IMR-90 (cell line): ENCODE measurements at regions not wholly inside any gene's neighbourhood (a gene's known extent, or its start where the extent isn't known, plus 50 kb on each side); places are given as distances from the start of the nearest gene placed in this dataset.

ENCODE experiments used
- ATAC-seq: fragments of 200-7000 bp; cut with Tn5 transposase; 2 replicates; pipeline ENCODE4 v1.9.1; 2020; ENCODE audit warnings: low read depth, mild to moderate bottlenecking, moderate library complexity
- BruUV-seq: library from RNA; stranded (reverse); fragments of 400-500 nt; replicated peaks from 2 replicates; lab custom pipeline; 2021; lab: Mats Ljungman, UMichigan
- CTCF ChIA-PET: fragments of 300-600 bp; formaldehyde crosslinking; extraction: SDS; loops from one replicate; lab custom pipeline; 2021; ENCODE audit warnings: antibody characterized with exemption; lab: Yijun Ruan, JAX
- POLR2A ChIA-PET: fragments of 300-600 bp; sonication (Branson Sonifier 250); formaldehyde crosslinking; loops from one replicate; lab custom pipeline; 2022; ENCODE audit warnings: antibody characterized with exemption; ENCODE audit not compliant: unreplicated experiment; lab: Charles Lee
- DNase-seq: peaks from one replicate; pipeline ENCODE4 v3.0.0; 2013
- H2AFZ ChIP-seq: replicated peaks from 2 replicates; pipeline ENCODE3; 2013; ENCODE audit warnings: low read length, mild to moderate bottlenecking; ENCODE audit not compliant: poor library complexity
- H2AK5ac ChIP-seq: 2 replicates; pipeline ENCODE4 v1.6.1; 2013; ENCODE audit warnings: low read depth, low read length, inconsistent platforms
- H2AK9ac ChIP-seq: replicated peaks from 2 replicates; pipeline ENCODE3; 2013; ENCODE audit warnings: mild to moderate bottlenecking, low read depth, low read length, moderate library complexity; ENCODE audit not compliant: poor library complexity
- H2BK120ac ChIP-seq: 2 replicates; pipeline ENCODE4 v1.6.1; 2013; ENCODE audit warnings: low read depth, low read length, inconsistent platforms
- H2BK15ac ChIP-seq: 3 replicates; pipeline ENCODE4 v1.6.1; 2013; ENCODE audit warnings: low read depth, low read length, inconsistent platforms
- H2BK20ac ChIP-seq: 2 replicates; pipeline ENCODE4 v1.6.1; 2013; ENCODE audit warnings: low read depth, mild to moderate bottlenecking, inconsistent platforms, low read length, moderate library complexity
- H2BK5ac ChIP-seq: 2 replicates; pipeline ENCODE4 v1.6.1; 2013; ENCODE audit warnings: mild to moderate bottlenecking, low read depth, low read length, inconsistent platforms; ENCODE audit not compliant: poor library complexity, severe bottlenecking
- H3K14ac ChIP-seq: replicated peaks from 2 replicates; pipeline ENCODE4 v1.6.1; 2013; ENCODE audit warnings: low read depth, low read length, inconsistent platforms
- H3K18ac ChIP-seq: 2 replicates; pipeline ENCODE4 v1.6.1; 2013; ENCODE audit warnings: low read depth, low read length, control low read depth
- H3K23ac ChIP-seq: 2 replicates; pipeline ENCODE4 v1.6.1; 2013; ENCODE audit warnings: low read depth, low read length, inconsistent platforms
- H3K27ac ChIP-seq: 2 replicates; pipeline ENCODE4 v1.5.1; 2013; ENCODE audit warnings: mild to moderate bottlenecking, control low read depth, low read length; ENCODE audit not compliant: insufficient read depth
- H3K27me3 ChIP-seq: 2 replicates; pipeline ENCODE4 v1.6.1; 2013; ENCODE audit warnings: low read length; ENCODE audit not compliant: control insufficient read depth, insufficient read depth
- H3K36me3 ChIP-seq: 2 replicates; pipeline ENCODE4 v1.6.1; 2013; ENCODE audit warnings: low read length, mixed read lengths; ENCODE audit not compliant: control insufficient read depth, insufficient read depth
- H3K4ac ChIP-seq: 2 replicates; pipeline ENCODE4 v1.6.1; 2013; ENCODE audit warnings: low read depth, low read length, inconsistent platforms
- H3K4me1 ChIP-seq: 2 replicates; pipeline ENCODE4 v1.6.1; 2013; ENCODE audit warnings: low read length, mixed read lengths; ENCODE audit not compliant: control insufficient read depth, insufficient read depth
- H3K4me2 ChIP-seq: 2 replicates; pipeline ENCODE4 v1.6.1; 2013; ENCODE audit warnings: low read depth, mild to moderate bottlenecking, control low read depth, low read length, moderate library complexity
- H3K4me3 ChIP-seq: 2 replicates; pipeline ENCODE4 v1.5.1; 2013; ENCODE audit warnings: low read depth, mild to moderate bottlenecking, control low read depth, low read length, moderate library complexity; ENCODE audit not compliant: insufficient read depth
- H3K56ac ChIP-seq: 2 replicates; pipeline ENCODE4 v1.6.1; 2013; ENCODE audit warnings: low read length, inconsistent platforms; ENCODE audit not compliant: insufficient read depth; ENCODE audit errors: extremely low read depth
- H3K79me1 ChIP-seq, 2 experiments: 2 replicates each; pipeline ENCODE4 v1.6.1; 2013; ENCODE audit warnings: low read length in 2 of 2, inconsistent platforms in 1 of 2, low read depth in 1 of 2
- H3K9ac ChIP-seq: 2 replicates; pipeline ENCODE4 v1.6.1; 2013; ENCODE audit warnings: low read depth, low read length, control low read depth
- H3K9me1 ChIP-seq: 2 replicates; pipeline ENCODE4 v1.6.1; 2013; ENCODE audit warnings: low read length, inconsistent platforms; ENCODE audit not compliant: insufficient read depth
- H3K9me3 ChIP-seq: 2 replicates; pipeline ENCODE4 v1.6.1; 2013; ENCODE audit warnings: low read length; ENCODE audit not compliant: control insufficient read depth, insufficient read depth
- H4K20me1 ChIP-seq: 2 replicates; pipeline ENCODE4 v1.6.1; 2013; ENCODE audit warnings: low read length, inconsistent platforms; ENCODE audit not compliant: insufficient read depth
- H4K5ac ChIP-seq: 2 replicates; pipeline ENCODE4 v1.6.1; 2013; ENCODE audit warnings: mild to moderate bottlenecking, low read depth, low read length, control low read depth
- H4K8ac ChIP-seq, 2 experiments: 2 replicates each; pipeline ENCODE4 v1.6.1; 2013; ENCODE audit warnings: low read depth in 2 of 2, low read length in 2 of 2, control low read depth in 1 of 2, inconsistent platforms in 1 of 2
- H4K91ac ChIP-seq: 2 replicates; pipeline ENCODE4 v1.6.1; 2013; ENCODE audit warnings: low read depth, low read length, inconsistent platforms; ENCODE audit not compliant: insufficient read depth
- BHLHE40 ChIP-seq: fragments of 150-350 bp; IDR thresholded peaks from 2 replicates; pipeline ENCODE4 v1.6.1; 2016; ENCODE audit warnings: mild to moderate bottlenecking, low read depth, low read length
- NFE2L2 ChIP-seq: fragments of 150-350 bp; IDR thresholded peaks from 2 replicates; pipeline ENCODE4 v1.6.1; 2016; ENCODE audit warnings: low read depth, mild to moderate bottlenecking, low read length
- WGBS, 2 experiments: methylation state at CpG; one replicate each; pipeline versions ENCODE4 v1.1.5 to v1.1.7; 2013; ENCODE audit warnings: missing lambda C conversion rate in 2 of 2; ENCODE audit not compliant: insufficient read length in 1 of 2; ENCODE audit errors: extremely low coverage in 2 of 2; 5-methylcytosine and 5-hydroxymethylcytosine counted together
- dilution Hi-C: fragments of 300-500 bp; cut with HindIII; formaldehyde crosslinking; loops from one replicate; pipeline ENCODE4 v1.14.3; 2018; ENCODE audit warnings: low sequenced_read_pairs; ENCODE audit not compliant: unreplicated experiment
- in situ Hi-C: fragments of 300-500 bp; cut with MboI; formaldehyde crosslinking; loops from 3 replicates; pipeline ENCODE4 v1.14.3; 2019; ENCODE audit warnings: low sequenced_read_pairs, inconsistent platforms, mixed read lengths
- intact Hi-C: fragments of 100-400 bp; cut with micrococcal nuclease; formaldehyde crosslinking; loops from 2 replicates; pipeline ENCODE4 v1.10.0; 2022

GRCh38 chr12:124171231-124171979, 123.5 kb upstream of the RFLNA start:
- no peak overlapping the region for H4K5ac ChIP-seq
- DNase-seq (no peak), ATAC-seq (no peak)
- no peak overlapping the region for H3K9ac ChIP-seq
- no peaks in the 10 kb centered on the region for H3K79me1 ChIP-seq
- no peak overlapping the region for H3K56ac ChIP-seq
- WGBS, 2 experiments = 86% methylated on average over 1 of the region's 8 CpGs; no CpG with 5 or more reads in 1 of the 2 experiments
- BruUV-seq = no TSS peak
- H3K4me2 ChIP-seq = no peak overlapping the region
- no peak overlapping the region for H2AK5ac ChIP-seq
- no peak overlapping the region for H3K4ac ChIP-seq
- H4K8ac ChIP-seq = no peak overlapping the region
- no peaks in the 10 kb centered on the region for H4K20me1 ChIP-seq
- H2BK15ac ChIP-seq = no peak overlapping the region
- H2AK9ac ChIP-seq = no peak overlapping the region
- no peak overlapping the region for H2BK20ac ChIP-seq
- H3K4me3 ChIP-seq = no peak overlapping the region
- H3K27me3 ChIP-seq = peaks cover 21% of the 10 kb centered on the region
- ChIA-PET CTCF (interaction anchor here (0.6 kb wide), 1 partner anchor 426 kb away, joined by 5 read pairs; no protein-coding TSS in a partner anchor), POLR2A (no interaction called here)
- H3K4me1 ChIP-seq = no peaks in the 10 kb centered on the region
- dilution Hi-C loops = no loop called here
- no peaks in the 10 kb centered on the region for H3K9me3 ChIP-seq
- in situ Hi-C loops = no loop called here
- H3K9me1 ChIP-seq = 0 out of 2 replicates have a peak, but pooled peaks cover 2% of the 10 kb centered on the region
- no peak overlapping the region for H3K23ac ChIP-seq
- H3K14ac ChIP-seq = no peak overlapping the region
- H2AFZ ChIP-seq = no peak overlapping the region
- TF ChIP-seq NFE2L2 (no peak), BHLHE40 (no peak)
- H4K91ac ChIP-seq = no peak overlapping the region
- H3K18ac ChIP-seq = no peak overlapping the region
- H2BK5ac ChIP-seq = no peak overlapping the region
- no peaks in the 10 kb centered on the region for H3K36me3 ChIP-seq
- H3K27ac ChIP-seq = no peak overlapping the region
- no peak overlapping the region for H2BK120ac ChIP-seq
- intact Hi-C loops = no loop called here
